Uterus (tissue), 2 donors: ENCODE measurements at regions not wholly inside any gene's neighbourhood (a gene's known extent, or its start where the extent isn't known, plus 50 kb on each side); places are given as distances from the start of the nearest gene placed in this dataset.

Source experiments
- CTCF ChIP-seq, 4 experiments: fragments of 200-600 bp in 2 of 4; fragments of 450-650 bp in 2 of 4; sonication (generic) in 2 of 4; IDR thresholded peaks; one replicate each; pipeline ENCODE4 v1.5.1; 2016 to 2019; ENCODE audit warnings: antibody characterized with exemption in 4 of 4, mild to moderate bottlenecking in 2 of 4, moderate library complexity in 1 of 4
- POLR2A ChIP-seq, 2 donors: fragments of 450-650 bp; IDR thresholded peaks; one replicate each; pipeline ENCODE4 v1.6.1; 2016; ENCODE audit warnings: antibody characterized with exemption in 2 of 2, mild to moderate bottlenecking in 1 of 2, moderate library complexity in 1 of 2

GRCh38 chr6:148116001-148116400, 226.6 kb upstream of the SASH1 start:
- no peak for TF ChIP-seq CTCF (IDR thresholded peaks at IDR 0.05)
- TF ChIP-seq POLR2A (IDR thresholded peaks at IDR 0.05): no peak
